Endothelial cell of umbilical vein (primary cell): ENCODE measurements at regions not wholly inside any gene's neighbourhood (a gene's known extent, or its start where the extent isn't known, plus 50 kb on each side); places are given as distances from the start of the nearest gene placed in this dataset.

Experiments
- BruUV-seq: library from RNA; stranded (reverse); fragments of 400-500 nt; replicated peaks from 2 replicates; lab custom pipeline; 2021; lab: Mats Ljungman, UMichigan
- CTCF ChIA-PET: fragments of 300-600, 350-600 bp; sonication (Branson Sonifier 250); formaldehyde crosslinking; loops from one replicate; lab custom pipeline; 2021; ENCODE audit warnings: antibody characterized with exemption, inconsistent platforms; lab: Charles Lee
- POLR2A ChIA-PET: fragments of 300-600, 350-600 bp; sonication (Branson Sonifier 250); formaldehyde crosslinking; loops from one replicate; lab custom pipeline; 2021; ENCODE audit warnings: antibody characterized with exemption, inconsistent platforms; lab: Charles Lee
- DNase-seq: peaks from one replicate; pipeline ENCODE4 v3.0.0-alpha.2; 2011; ENCODE audit warnings: low read depth, low spot score
- FAIRE-seq: peaks from 2 replicates; lab custom pipeline; 2011; peaks lifted over from hg19 to GRCh38; lab: Jason Lieb, UNC
- H2AFZ ChIP-seq: 2 replicates; pipeline ENCODE4 v1.6.0; 2012; ENCODE audit warnings: low read depth, low read length, control low read depth, inconsistent platforms
- H3K27ac ChIP-seq: 2 replicates; pipeline ENCODE4 v1.5.1; 2011; ENCODE audit warnings: low read depth, mild to moderate bottlenecking, control low read depth, low read length, moderate library complexity; ENCODE audit not compliant: insufficient read depth
- H3K27me3 ChIP-seq, 2 experiments: 2 replicates each; pipeline versions ENCODE4 v1.6.0 to v1.6.1; 2011; ENCODE audit warnings: low read length in 2 of 2, mixed read lengths in 1 of 2; ENCODE audit not compliant: control insufficient read depth in 2 of 2, insufficient read depth in 2 of 2
- H3K36me3 ChIP-seq, 2 experiments: 2 replicates in 1 of 2; 3 replicates in 1 of 2; pipeline ENCODE4 v1.5.1; 2011; ENCODE audit warnings: low read length in 2 of 2, mild to moderate bottlenecking in 1 of 2, moderate library complexity in 1 of 2; ENCODE audit not compliant: control insufficient read depth in 2 of 2, insufficient read depth in 2 of 2; ENCODE audit errors: extremely low read depth in 1 of 2
- H3K4me1 ChIP-seq: 3 replicates; pipeline ENCODE4 v1.5.1; 2011; ENCODE audit warnings: mild to moderate bottlenecking, low read length; ENCODE audit not compliant: control insufficient read depth, insufficient read depth; ENCODE audit errors: extremely low read depth
- H3K4me2 ChIP-seq: 2 replicates; pipeline ENCODE4 v1.6.1; 2011; ENCODE audit warnings: low read length, control low read depth, mixed read lengths; ENCODE audit not compliant: insufficient read depth
- H3K4me3 ChIP-seq, 3 experiments: fragments of 200-600 bp in 1 of 3; sonication (generic), shearing (Covaris generic) in 1 of 3; replicated peaks in 1 of 3; 2 replicates each; pipeline ENCODE4 v1.5.1; 2011 to 2016; ENCODE audit warnings: control low read depth in 3 of 3, low read length in 3 of 3, mild to moderate bottlenecking in 2 of 3, inconsistent platforms in 1 of 3, low read depth in 1 of 3, moderate library complexity in 1 of 3; ENCODE audit not compliant: insufficient read depth in 1 of 3
- H3K79me2 ChIP-seq: 2 replicates; pipeline ENCODE4 v1.6.0; 2012; ENCODE audit warnings: low read length, inconsistent platforms; ENCODE audit not compliant: control insufficient read depth, insufficient read depth
- H3K9ac ChIP-seq: replicated peaks from 2 replicates; pipeline ENCODE3; 2011; ENCODE audit warnings: low read length, control low read depth; ENCODE audit not compliant: insufficient read depth; ENCODE audit errors: extremely low read depth
- H3K9me1 ChIP-seq: replicated peaks from 3 replicates; pipeline ENCODE4 v1.6.0; 2011; ENCODE audit warnings: mild to moderate bottlenecking, low read length; ENCODE audit not compliant: control insufficient read depth, insufficient read depth; ENCODE audit errors: extremely low read depth
- H3K9me3 ChIP-seq: replicated peaks from 2 replicates; pipeline ENCODE4 v1.5.1; 2012; ENCODE audit warnings: low read length, inconsistent platforms; ENCODE audit not compliant: control insufficient read depth, insufficient read depth
- H4K20me1 ChIP-seq: replicated peaks from 2 replicates; pipeline ENCODE3; 2011; ENCODE audit warnings: mild to moderate bottlenecking, low read length; ENCODE audit not compliant: control insufficient read depth, insufficient read depth; ENCODE audit errors: extremely low read depth
- CTCF ChIP-seq, 2 donors: IDR thresholded peaks; 1 replicate in 1 of 2; 2 replicates in 1 of 2; pipeline ENCODE4 v1.5.1; 2011; ENCODE audit warnings: low read length in 2 of 2, mild to moderate bottlenecking in 2 of 2, moderate library complexity in 2 of 2, control low read depth in 1 of 2, inconsistent platforms in 1 of 2, low read depth in 1 of 2; ENCODE audit not compliant: insufficient read depth in 1 of 2; ENCODE audit errors: extremely low read depth in 1 of 2
- EZH2 ChIP-seq: IDR thresholded peaks from 2 replicates; pipeline ENCODE4 v1.6.1; 2012; ENCODE audit warnings: borderline replicate concordance, low read depth, mild to moderate bottlenecking, moderate library complexity, low read length, inconsistent platforms; ENCODE audit not compliant: severe bottlenecking
- FOS ChIP-seq: IDR thresholded peaks from 2 replicates; pipeline ENCODE4 v1.6.1; 2011; ENCODE audit warnings: mild to moderate bottlenecking, low read length, moderate library complexity, borderline replicate concordance; ENCODE audit not compliant: insufficient read depth
- GATA2 ChIP-seq: IDR thresholded peaks from 2 replicates; pipeline ENCODE4 v1.7.0; 2011; ENCODE audit warnings: low read depth, mild to moderate bottlenecking, moderate library complexity, mixed read lengths, low read length; ENCODE audit not compliant: insufficient read length, insufficient read depth
- JUN ChIP-seq: IDR thresholded peaks from 2 replicates; pipeline ENCODE4 v1.6.1; 2011; ENCODE audit warnings: borderline replicate concordance, low read depth; ENCODE audit not compliant: insufficient read length, insufficient read depth
- MYC ChIP-seq: IDR thresholded peaks from one replicate; pipeline ENCODE4 v1.6.1; 2011; ENCODE audit warnings: mild to moderate bottlenecking, low read depth, low read length
- POLR2A ChIP-seq: IDR thresholded peaks from 2 replicates; pipeline ENCODE4 v1.6.1; 2012; ENCODE audit warnings: low read depth, mild to moderate bottlenecking, control low read depth, low read length
- POLR2AphosphoS5 ChIP-seq: IDR thresholded peaks from 2 replicates; pipeline ENCODE4 v1.6.1; 2012; ENCODE audit warnings: low read depth, mild to moderate bottlenecking, control low read depth, low read length, moderate library complexity; ENCODE audit not compliant: insufficient read depth
- dilution Hi-C: fragments of 300-500 bp; cut with MboI; formaldehyde crosslinking; loops from one replicate; pipeline ENCODE4 v1.15.0; 2019; ENCODE audit warnings: low sequenced_read_pairs; ENCODE audit not compliant: extremely low pct_ligation_motif_present
- intact Hi-C: fragments of 100-400 bp; cut with micrococcal nuclease; formaldehyde crosslinking; loops from one replicate; pipeline ENCODE4 v1.10.0; 2022
- TF ChIP-seq, protein P1 (sequence below): IDR thresholded peaks from 2 replicates; pipeline ENCODE4 v1.6.1; 2011; ENCODE audit not compliant: insufficient read depth, insufficient read length

DNA sequence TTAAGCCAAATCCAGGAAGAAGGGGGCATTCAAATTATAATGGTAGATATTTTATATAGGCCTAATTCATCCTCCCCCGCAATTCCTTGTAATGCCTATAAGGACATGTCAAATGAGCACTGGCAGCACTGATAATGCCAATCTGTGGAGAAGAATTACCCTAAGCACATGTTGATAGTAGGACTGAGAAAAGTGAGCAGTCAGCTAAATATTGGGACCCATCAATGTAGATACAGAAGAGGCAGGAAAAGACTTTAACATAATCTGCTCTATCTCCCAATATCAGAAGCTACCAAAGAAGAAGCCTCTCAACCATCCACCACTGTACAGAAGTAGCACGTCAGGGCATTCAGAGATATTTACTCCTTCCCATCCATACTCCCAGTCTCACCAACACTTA lies 101.3 kb upstream of the REG3A start:
- Histone ChIP-seq H3K27me3 (no peaks in the 10 kb centered on the region), H3K36me3 (no peaks in the 10 kb centered on the region), H3K4me2 (no peak overlapping the region), H4K20me1 (no peaks in the 10 kb centered on the region), H3K9ac (no peak overlapping the region), H3K4me3 (no peak overlapping the region), H3K27ac (no peak overlapping the region), H3K9me1 (no peaks in the 10 kb centered on the region), H3K9me3 (peaks cover 6% of the 10 kb centered on the region), H3K4me1 (no peaks in the 10 kb centered on the region), H2AFZ (no peak overlapping the region), H3K79me2 (no peaks in the 10 kb centered on the region)
- intact Hi-C loops, result no loop called here
- ChIA-PET POLR2A (no interaction called here), CTCF (no interaction called here)
- no TSS peak for BruUV-seq
- TF ChIP-seq JUN (no peak), GATA2 (no peak), POLR2AphosphoS5 (no peak), POLR2A (no peak), MYC (no peak), CTCF (IDR thresholded peaks at IDR 0.05; ENCODE audit: extremely low read depth in 1 of 2, insufficient read depth in 1 of 2, low read depth in 1 of 2, low read length in 2 of 2) (no peak), FOS (no peak), EZH2 (no peak)
- TF ChIP-seq, protein P1, sequence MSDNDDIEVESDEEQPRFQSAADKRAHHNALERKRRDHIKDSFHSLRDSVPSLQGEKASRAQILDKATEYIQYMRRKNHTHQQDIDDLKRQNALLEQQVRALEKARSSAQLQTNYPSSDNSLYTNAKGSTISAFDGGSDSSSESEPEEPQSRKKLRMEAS, result no peak
- DNase-seq (no peak), FAIRE-seq (no peak)
- dilution Hi-C loops, result no loop called here
